Panc1 (cell line): ENCODE measurements at regions not wholly inside any gene's neighbourhood (a gene's known extent, or its start where the extent isn't known, plus 50 kb on each side); places are given as distances from the start of the nearest gene placed in this dataset.

Source experiments
- ATAC-seq: fragments of 200-7000 bp; cut with Tn5 transposase; 2 replicates; pipeline ENCODE4 v1.9.1; 2020; ENCODE audit warnings: mild to moderate bottlenecking, moderate library complexity
- BruUV-seq: library from RNA; stranded (reverse); fragments of 400-500 nt; replicated peaks from 2 replicates; lab custom pipeline; 2021; lab: Mats Ljungman, UMichigan
- CTCF ChIA-PET: fragments of 300-600 bp; sonication (Branson Sonifier 250); formaldehyde crosslinking; loops from one replicate; lab custom pipeline; 2022; ENCODE audit warnings: antibody characterized with exemption; lab: Charles Lee
- POLR2A ChIA-PET: fragments of 300-600 bp; sonication (Branson Sonifier 250); formaldehyde crosslinking; loops from one replicate; lab custom pipeline; 2022; ENCODE audit warnings: antibody characterized with exemption; lab: Charles Lee
- DNase-seq: peaks from one replicate; pipeline ENCODE4 v3.0.0-alpha.2; 2010; ENCODE audit warnings: low read depth, low spot score
- H3K27ac ChIP-seq: 2 replicates; pipeline ENCODE4 v1.5.1; 2011; ENCODE audit warnings: mild to moderate bottlenecking, low read length, inconsistent platforms
- H3K27me3 ChIP-seq: fragments of 200-500 bp; sonication (Bioruptor generic); 2 replicates; pipeline ENCODE4 v1.6.0; 2014; ENCODE audit warnings: low read length, inconsistent platforms; ENCODE audit not compliant: control insufficient read depth, insufficient read depth
- H3K36me3 ChIP-seq: fragments of 200-500 bp; sonication (Bioruptor generic); 2 replicates; pipeline ENCODE4 v1.5.1; 2014; ENCODE audit warnings: inconsistent platforms, mild to moderate bottlenecking, low read length, moderate library complexity; ENCODE audit not compliant: control insufficient read depth, insufficient read depth
- H3K4me1 ChIP-seq: 2 replicates; pipeline ENCODE4 v1.5.1; 2011; ENCODE audit warnings: inconsistent platforms, mild to moderate bottlenecking, low read length, moderate library complexity; ENCODE audit not compliant: control insufficient read depth, insufficient read depth
- H3K4me3 ChIP-seq, 2 experiments: 2 replicates each; pipeline ENCODE4 v1.5.1; 2011 to 2012; ENCODE audit warnings: low read depth in 2 of 2, low read length in 2 of 2, mild to moderate bottlenecking in 2 of 2, inconsistent platforms in 1 of 2, moderate library complexity in 1 of 2
- H3K9me3 ChIP-seq: fragments of 200-500 bp; sonication (Bioruptor generic); 2 replicates; pipeline ENCODE4 v1.5.1; 2014; ENCODE audit warnings: low read depth, mild to moderate bottlenecking, inconsistent platforms, low read length, moderate library complexity; ENCODE audit not compliant: control insufficient read depth, insufficient read depth
- POLR2AphosphoS5 ChIP-seq: IDR thresholded peaks from 2 replicates; pipeline ENCODE4 v1.6.1; 2012; ENCODE audit warnings: mild to moderate bottlenecking, low read depth, low read length, moderate library complexity
- SIN3A ChIP-seq: IDR thresholded peaks from 2 replicates; pipeline ENCODE4 v1.6.1; 2012; ENCODE audit warnings: low read depth, mild to moderate bottlenecking, low read length, moderate library complexity, borderline replicate concordance; ENCODE audit not compliant: insufficient read depth
- TCF7L2 ChIP-seq: IDR thresholded peaks from 2 replicates; pipeline ENCODE4 v1.6.1; 2011; ENCODE audit warnings: mild to moderate bottlenecking, low read depth, low read length, inconsistent platforms
- in situ Hi-C: cut with HindIII; loops from 2 replicates; pipeline ENCODE4 v1.10.0; 2016; ENCODE audit warnings: low sequenced_read_pairs, low pct_unique_long_range_greater_than_20kb
- intact Hi-C: fragments of 100-400 bp; cut with micrococcal nuclease; formaldehyde crosslinking; loops from one replicate; pipeline ENCODE4 v1.10.0; 2022; ENCODE audit not compliant: unreplicated experiment
- TF ChIP-seq, protein P1 (sequence below): fragments of 450-650 bp; IDR thresholded peaks from 2 replicates; pipeline ENCODE4 v1.5.1; 2017; ENCODE audit warnings: mild to moderate bottlenecking
- TF ChIP-seq, protein P2 (sequence below), 2 experiments: IDR thresholded peaks; 2 replicates each; pipeline ENCODE4 v1.6.1; 2011 to 2012; ENCODE audit warnings: low read depth in 2 of 2, control low read depth in 1 of 2, low read length in 1 of 2, mild to moderate bottlenecking in 1 of 2, moderate library complexity in 1 of 2; ENCODE audit not compliant: insufficient read depth in 1 of 2

DNA sequence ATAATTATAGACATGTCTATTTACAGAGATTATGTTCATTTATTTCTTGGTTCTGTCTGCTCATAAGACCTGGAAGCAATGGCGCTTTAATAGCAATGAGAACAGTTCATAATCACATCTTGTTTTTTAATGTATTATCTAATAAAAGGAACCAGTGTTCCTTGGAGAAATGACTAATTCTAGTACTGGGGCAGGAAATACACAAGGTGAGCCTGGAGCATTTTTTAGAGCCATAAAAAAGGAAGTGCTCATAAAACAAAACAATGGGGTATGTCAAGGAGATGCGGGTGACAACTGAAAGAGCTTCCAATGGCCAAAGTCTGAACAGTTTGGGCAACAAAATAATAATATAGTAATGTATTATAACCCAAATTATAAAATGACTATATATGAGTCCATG, 531.9 kb upstream of the CHD1 start:
- intact Hi-C loops = no loop called here
- Histone ChIP-seq H3K4me3 (no peak overlapping the region), H3K27me3 (no peaks in the 10 kb centered on the region), H3K27ac (no peak overlapping the region), H3K9me3 (no peaks in the 10 kb centered on the region), H3K36me3 (no peaks in the 10 kb centered on the region), H3K4me1 (no peaks in the 10 kb centered on the region)
- ChIA-PET CTCF (no interaction called here), POLR2A (no interaction called here)
- BruUV-seq = no TSS peak
- DNase-seq (no peak), ATAC-seq (no peak)
- TF ChIP-seq, protein P1, sequence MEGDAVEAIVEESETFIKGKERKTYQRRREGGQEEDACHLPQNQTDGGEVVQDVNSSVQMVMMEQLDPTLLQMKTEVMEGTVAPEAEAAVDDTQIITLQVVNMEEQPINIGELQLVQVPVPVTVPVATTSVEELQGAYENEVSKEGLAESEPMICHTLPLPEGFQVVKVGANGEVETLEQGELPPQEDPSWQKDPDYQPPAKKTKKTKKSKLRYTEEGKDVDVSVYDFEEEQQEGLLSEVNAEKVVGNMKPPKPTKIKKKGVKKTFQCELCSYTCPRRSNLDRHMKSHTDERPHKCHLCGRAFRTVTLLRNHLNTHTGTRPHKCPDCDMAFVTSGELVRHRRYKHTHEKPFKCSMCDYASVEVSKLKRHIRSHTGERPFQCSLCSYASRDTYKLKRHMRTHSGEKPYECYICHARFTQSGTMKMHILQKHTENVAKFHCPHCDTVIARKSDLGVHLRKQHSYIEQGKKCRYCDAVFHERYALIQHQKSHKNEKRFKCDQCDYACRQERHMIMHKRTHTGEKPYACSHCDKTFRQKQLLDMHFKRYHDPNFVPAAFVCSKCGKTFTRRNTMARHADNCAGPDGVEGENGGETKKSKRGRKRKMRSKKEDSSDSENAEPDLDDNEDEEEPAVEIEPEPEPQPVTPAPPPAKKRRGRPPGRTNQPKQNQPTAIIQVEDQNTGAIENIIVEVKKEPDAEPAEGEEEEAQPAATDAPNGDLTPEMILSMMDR = no peak
- TF ChIP-seq POLR2AphosphoS5 = no peak
- TF ChIP-seq SIN3A = no peak
- no peak for TF ChIP-seq TCF7L2
- TF ChIP-seq, protein P2, sequence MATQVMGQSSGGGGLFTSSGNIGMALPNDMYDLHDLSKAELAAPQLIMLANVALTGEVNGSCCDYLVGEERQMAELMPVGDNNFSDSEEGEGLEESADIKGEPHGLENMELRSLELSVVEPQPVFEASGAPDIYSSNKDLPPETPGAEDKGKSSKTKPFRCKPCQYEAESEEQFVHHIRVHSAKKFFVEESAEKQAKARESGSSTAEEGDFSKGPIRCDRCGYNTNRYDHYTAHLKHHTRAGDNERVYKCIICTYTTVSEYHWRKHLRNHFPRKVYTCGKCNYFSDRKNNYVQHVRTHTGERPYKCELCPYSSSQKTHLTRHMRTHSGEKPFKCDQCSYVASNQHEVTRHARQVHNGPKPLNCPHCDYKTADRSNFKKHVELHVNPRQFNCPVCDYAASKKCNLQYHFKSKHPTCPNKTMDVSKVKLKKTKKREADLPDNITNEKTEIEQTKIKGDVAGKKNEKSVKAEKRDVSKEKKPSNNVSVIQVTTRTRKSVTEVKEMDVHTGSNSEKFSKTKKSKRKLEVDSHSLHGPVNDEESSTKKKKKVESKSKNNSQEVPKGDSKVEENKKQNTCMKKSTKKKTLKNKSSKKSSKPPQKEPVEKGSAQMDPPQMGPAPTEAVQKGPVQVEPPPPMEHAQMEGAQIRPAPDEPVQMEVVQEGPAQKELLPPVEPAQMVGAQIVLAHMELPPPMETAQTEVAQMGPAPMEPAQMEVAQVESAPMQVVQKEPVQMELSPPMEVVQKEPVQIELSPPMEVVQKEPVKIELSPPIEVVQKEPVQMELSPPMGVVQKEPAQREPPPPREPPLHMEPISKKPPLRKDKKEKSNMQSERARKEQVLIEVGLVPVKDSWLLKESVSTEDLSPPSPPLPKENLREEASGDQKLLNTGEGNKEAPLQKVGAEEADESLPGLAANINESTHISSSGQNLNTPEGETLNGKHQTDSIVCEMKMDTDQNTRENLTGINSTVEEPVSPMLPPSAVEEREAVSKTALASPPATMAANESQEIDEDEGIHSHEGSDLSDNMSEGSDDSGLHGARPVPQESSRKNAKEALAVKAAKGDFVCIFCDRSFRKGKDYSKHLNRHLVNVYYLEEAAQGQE (IDR thresholded peaks at IDR 0.05; ENCODE audit: insufficient read depth in 1 of 2, low read depth in 2 of 2, low read length in 1 of 2) = no peak
- in situ Hi-C loops = no loop called here

DNA sequence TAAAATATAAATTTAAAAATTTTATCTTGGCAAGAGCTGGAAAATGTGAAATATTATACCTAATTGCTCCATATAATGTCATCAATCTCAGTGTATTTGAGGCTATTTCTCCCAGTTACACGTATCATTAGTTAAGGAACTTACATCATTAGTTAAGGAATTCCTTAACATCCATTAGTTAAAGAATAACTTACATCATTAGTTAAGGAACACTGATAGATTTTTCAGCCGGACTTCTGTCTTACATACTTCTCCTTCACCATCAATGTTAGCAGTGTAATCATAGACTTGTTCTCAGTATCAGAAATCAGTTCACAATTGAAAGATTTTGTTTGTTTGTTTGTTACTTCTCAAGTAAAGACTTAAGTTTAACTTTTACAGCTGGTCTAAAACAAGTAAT, 524.4 kb upstream of the CHD1 start:
- CTCF ChIA-PET = no interaction called here
- Histone ChIP-seq H3K27ac (no peak overlapping the region), H3K36me3 (no peaks in the 10 kb centered on the region), H3K27me3 (no peaks in the 10 kb centered on the region), H3K4me3 (no peak overlapping the region), H3K4me1 (no peaks in the 10 kb centered on the region), H3K9me3 (no peaks in the 10 kb centered on the region)
- DNase-seq (no peak), ATAC-seq (no peak)
- BruUV-seq = no TSS peak
- in situ Hi-C loops (no loop called here), intact Hi-C loops (no loop called here)
- TF ChIP-seq, protein P1 = no peak
- POLR2A ChIA-PET = no interaction called here

DNA sequence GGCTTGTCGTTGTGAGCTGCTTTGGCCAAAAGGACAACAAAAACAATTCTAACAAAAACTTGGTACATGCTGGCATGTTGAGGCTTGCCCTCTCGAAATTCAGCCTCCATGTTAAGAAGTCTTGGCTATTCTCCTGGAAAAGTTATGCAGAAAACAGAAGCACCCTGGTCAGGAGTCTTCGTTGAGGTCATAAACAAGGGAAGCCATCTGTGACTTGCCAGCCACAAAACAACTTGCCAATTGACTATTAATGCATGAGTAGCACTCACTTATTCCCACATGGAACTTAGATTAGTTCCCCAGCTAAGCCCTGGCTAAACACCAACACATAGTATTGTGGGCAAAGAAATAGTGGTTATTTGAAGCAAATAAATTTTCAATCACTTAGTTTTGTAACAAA, 521.0 kb upstream of the CHD1 start:
- BruUV-seq = no TSS peak
- TF ChIP-seq POLR2AphosphoS5 (no peak), TCF7L2 (no peak), SIN3A (no peak)
- TF ChIP-seq, protein P1 = no peak
- TF ChIP-seq, protein P2 (IDR thresholded peaks at IDR 0.05; ENCODE audit: insufficient read depth in 1 of 2, low read depth in 2 of 2, low read length in 1 of 2) = no peak
- POLR2A ChIA-PET = no interaction called here
- DNase-seq = no peak
- no peaks in the 10 kb centered on the region for H3K9me3 ChIP-seq
- no peaks in the 10 kb centered on the region for H3K36me3 ChIP-seq
- H3K27ac ChIP-seq = no peak overlapping the region
- intact Hi-C loops = no loop called here
- no peaks in the 10 kb centered on the region for H3K4me1 ChIP-seq
- ATAC-seq = no peak
- H3K4me3 ChIP-seq = no peak overlapping the region
- in situ Hi-C loops = no loop called here
- H3K27me3 ChIP-seq = no peaks in the 10 kb centered on the region
- CTCF ChIA-PET = no interaction called here
